HG03095 (cell line): ENCODE measurements at regions not wholly inside any gene's neighbourhood (a gene's known extent, or its start where the extent isn't known, plus 50 kb on each side); places are given as distances from the start of the nearest gene placed in this dataset.

Experiments
- ATAC-seq: cut with Tn5 transposase; IDR thresholded peaks from one replicate; pipeline ENCODE4 v1.9.1; 2021; ENCODE audit warnings: moderate library complexity; ENCODE audit not compliant: unreplicated experiment

GRCh38 chr3:154022606-154023005 is 98.6 kb upstream of the ARHGEF26 start:
- ATAC-seq = no peak

- ATAC-seq = no peak
Measured at GRCh38 chr3:154023148-154023547, 98.0 kb upstream of the ARHGEF26 start.

GRCh38 chr3:154025007-154025406 is 96.2 kb upstream of the ARHGEF26 start:
- ATAC-seq = no peak

GRCh38 chr3:154029926-154030325 is 91.3 kb upstream of the ARHGEF26 start:
- no peak for ATAC-seq

GRCh38 chr3:154034797-154035330 is 86.3 kb upstream of the ARHGEF26 start:
- ATAC-seq = no peak

GRCh38 chr3:154040283-154040682 is 80.9 kb upstream of the ARHGEF26 start:
- no peak for ATAC-seq

GRCh38 chr3:154044671-154045070 is 76.5 kb upstream of the ARHGEF26 start:
- no peak for ATAC-seq

- no peak for ATAC-seq
Measured at GRCh38 chr3:154050216-154050615, 71.0 kb upstream of the ARHGEF26 start.

GRCh38 chr3:154050766-154051165 is 70.4 kb upstream of the ARHGEF26 start:
- no peak for ATAC-seq

GRCh38 chr3:154059833-154060232 is 61.4 kb upstream of the ARHGEF26 start:
- no peak for ATAC-seq

- no peak for ATAC-seq
Measured at GRCh38 chr3:154060238-154061000, 60.8 kb upstream of the ARHGEF26 start.

- ATAC-seq = no peak
Measured at GRCh38 chr3:154061001-154061370, 60.2 kb upstream of the ARHGEF26 start.

- ATAC-seq = no peak
Measured at GRCh38 chr3:154062513-154062912, 58.7 kb upstream of the ARHGEF26 start.

GRCh38 chr3:154071146-154071545 is 50.0 kb upstream of the ARHGEF26 start:
- ATAC-seq = no peak
